ENCODE measurements at regions not wholly inside any gene's neighbourhood (a gene's known extent, or its start where the extent isn't known, plus 50 kb on each side); places are given as distances from the start of the nearest gene placed in this dataset.

- no peaks in the 10 kb centered on the region for H3K4me1 ChIP-seq (ENCODE audit: control insufficient read depth, extremely low read depth, insufficient read depth, low read length)
- H3K36me3 ChIP-seq (ENCODE audit: control insufficient read depth in 2 of 2, extremely low read depth in 1 of 2, insufficient read depth in 2 of 2, low read length in 2 of 2): no peaks in the 10 kb centered on the region
- POLR2A ChIA-PET: no interaction called here
- H3K9ac ChIP-seq (replicated peaks; ENCODE audit: extremely low read depth, insufficient read depth, low read length): no peak overlapping the region
- CTCF ChIA-PET: no interaction called here
- no peak overlapping the region for H3K27ac ChIP-seq (ENCODE audit: insufficient read depth, low read depth, low read length)
- no peaks in the 10 kb centered on the region for H3K27me3 ChIP-seq (ENCODE audit: control insufficient read depth in 2 of 2, insufficient read depth in 2 of 2, low read length in 2 of 2)
- FAIRE-seq (no peak), DNase-seq (ENCODE audit: low read depth, low spot score) (no peak)
- no peaks in the 10 kb centered on the region for H3K9me1 ChIP-seq (replicated peaks; ENCODE audit: control insufficient read depth, extremely low read depth, insufficient read depth, low read length)
- no peak overlapping the region for H3K4me2 ChIP-seq (ENCODE audit: insufficient read depth, low read length)
- H2AFZ ChIP-seq (ENCODE audit: low read depth, low read length): no peak overlapping the region
- intact Hi-C loops (cut with micrococcal nuclease): no loop called here
- H4K20me1 ChIP-seq (replicated peaks; ENCODE audit: control insufficient read depth, extremely low read depth, insufficient read depth, low read length): no peaks in the 10 kb centered on the region
- TF ChIP-seq MAX (IDR thresholded peaks at IDR 0.05; ENCODE audit: insufficient read depth, insufficient read length) (no peak), JUN (IDR thresholded peaks at IDR 0.05; ENCODE audit: borderline replicate concordance, insufficient read depth, insufficient read length, low read depth) (no peak), CTCF (IDR thresholded peaks at IDR 0.05; ENCODE audit: extremely low read depth in 1 of 2, insufficient read depth in 1 of 2, low read depth in 1 of 2, low read length in 2 of 2) (no peak)
- dilution Hi-C loops (cut with MboI; ENCODE audit: extremely low pct_ligation_motif_present, low sequenced_read_pairs): no loop called here
- peaks cover 9% of the 10 kb centered on the region for H3K9me3 ChIP-seq (replicated peaks; ENCODE audit: control insufficient read depth, insufficient read depth, low read length)
- BruUV-seq (replicated peaks): no TSS peak
- no peaks in the 10 kb centered on the region for H3K79me2 ChIP-seq (ENCODE audit: control insufficient read depth, insufficient read depth, low read length)
- H3K4me3 ChIP-seq (replicated peaks in 1 of 3; ENCODE audit: insufficient read depth in 1 of 3, low read depth in 1 of 3, low read length in 3 of 3): no peak overlapping the region
Observed at GRCh38 chr5:8233479-8233878, 364.5 kb downstream of the MTRR start.

GRCh38 chr5:8234179-8234770 is 365.3 kb downstream of the MTRR start:
- CTCF ChIA-PET: no interaction called here
- no peaks in the 10 kb centered on the region for H3K9me1 ChIP-seq (replicated peaks; ENCODE audit: control insufficient read depth, extremely low read depth, insufficient read depth, low read length)
- TF ChIP-seq CTCF (IDR thresholded peaks at IDR 0.05; ENCODE audit: extremely low read depth in 1 of 2, insufficient read depth in 1 of 2, low read depth in 1 of 2, low read length in 2 of 2): no peak
- TF ChIP-seq POLR2AphosphoS5 (IDR thresholded peaks at IDR 0.05; ENCODE audit: insufficient read depth, low read depth, low read length): no peak
- TF ChIP-seq MAX (IDR thresholded peaks at IDR 0.05; ENCODE audit: insufficient read depth, insufficient read length): no peak
- no peak for TF ChIP-seq FOS (IDR thresholded peaks at IDR 0.05; ENCODE audit: borderline replicate concordance, insufficient read depth, low read length)
- no peak for TF ChIP-seq GATA2 (IDR thresholded peaks at IDR 0.05; ENCODE audit: insufficient read depth, insufficient read length, low read depth, low read length)
- TF ChIP-seq JUN (IDR thresholded peaks at IDR 0.05; ENCODE audit: borderline replicate concordance, insufficient read depth, insufficient read length, low read depth): no peak
- TF ChIP-seq EZH2 (IDR thresholded peaks at IDR 0.05; ENCODE audit: borderline replicate concordance, low read depth, low read length, severe bottlenecking): no peak
- no peak for TF ChIP-seq MYC (IDR thresholded peaks at IDR 0.05; ENCODE audit: low read depth, low read length)
- no peak for TF ChIP-seq POLR2A (IDR thresholded peaks at IDR 0.05; ENCODE audit: low read depth, low read length)
- POLR2A ChIA-PET: no interaction called here
- intact Hi-C loops (cut with micrococcal nuclease) (no loop called here), dilution Hi-C loops (cut with MboI; ENCODE audit: extremely low pct_ligation_motif_present, low sequenced_read_pairs) (no loop called here)
- H3K36me3 ChIP-seq (ENCODE audit: control insufficient read depth in 2 of 2, extremely low read depth in 1 of 2, insufficient read depth in 2 of 2, low read length in 2 of 2): no peaks in the 10 kb centered on the region
- no TSS peak for BruUV-seq (replicated peaks)
- no peak for FAIRE-seq
- no peak overlapping the region for H3K4me3 ChIP-seq (replicated peaks in 1 of 3; ENCODE audit: insufficient read depth in 1 of 3, low read depth in 1 of 3, low read length in 3 of 3)
- H3K79me2 ChIP-seq (ENCODE audit: control insufficient read depth, insufficient read depth, low read length): no peaks in the 10 kb centered on the region
- no peak overlapping the region for H3K4me2 ChIP-seq (ENCODE audit: insufficient read depth, low read length)
- H3K4me1 ChIP-seq (ENCODE audit: control insufficient read depth, extremely low read depth, insufficient read depth, low read length): no peaks in the 10 kb centered on the region
- no peak for DNase-seq (ENCODE audit: low read depth, low spot score)
- no peaks in the 10 kb centered on the region for H3K27me3 ChIP-seq (ENCODE audit: control insufficient read depth in 2 of 2, insufficient read depth in 2 of 2, low read length in 2 of 2)
- H3K9me3 ChIP-seq (replicated peaks; ENCODE audit: control insufficient read depth, insufficient read depth, low read length): peaks cover 5% of the 10 kb centered on the region
- H3K27ac ChIP-seq (ENCODE audit: insufficient read depth, low read depth, low read length): no peak overlapping the region
- H4K20me1 ChIP-seq (replicated peaks; ENCODE audit: control insufficient read depth, extremely low read depth, insufficient read depth, low read length): no peaks in the 10 kb centered on the region
- H2AFZ ChIP-seq (ENCODE audit: low read depth, low read length): no peak overlapping the region
- no peak overlapping the region for H3K9ac ChIP-seq (replicated peaks; ENCODE audit: extremely low read depth, insufficient read depth, low read length)

All from endothelial cell of umbilical vein (primary cell).